Fibroblast of lung (primary cell): ENCODE measurements at regions not wholly inside any gene's neighbourhood (a gene's known extent, or its start where the extent isn't known, plus 50 kb on each side); places are given as distances from the start of the nearest gene placed in this dataset.

Experiments
- DNase-seq, 2 donors: peaks; one replicate each; pipeline versions ENCODE4 v3.0.0 to v3.0.0-alpha.2; 2010; ENCODE audit warnings: low read depth in 2 of 2
- H2AFZ ChIP-seq: 2 replicates; pipeline ENCODE4 v1.5.1; 2012; ENCODE audit warnings: low read length, control low read depth, inconsistent platforms
- H3K27ac ChIP-seq: 2 replicates; pipeline ENCODE4 v1.5.1; 2011; ENCODE audit warnings: low read length, control low read depth; ENCODE audit not compliant: insufficient read depth
- H3K27me3 ChIP-seq: 2 replicates; pipeline ENCODE4 v1.5.1; 2011; ENCODE audit warnings: mild to moderate bottlenecking, low read length; ENCODE audit not compliant: control insufficient read depth, insufficient read depth
- H3K36me3 ChIP-seq: 2 replicates; pipeline ENCODE4 v1.5.1; 2011; ENCODE audit warnings: low read length; ENCODE audit not compliant: control insufficient read depth, insufficient read depth
- H3K4me1 ChIP-seq: 2 replicates; pipeline ENCODE4 v1.5.1; 2011; ENCODE audit warnings: low read length; ENCODE audit not compliant: control insufficient read depth, insufficient read depth; ENCODE audit errors: extremely low read depth
- H3K4me2 ChIP-seq: 2 replicates; pipeline ENCODE4 v1.5.1; 2011; ENCODE audit warnings: low read length, control low read depth; ENCODE audit not compliant: insufficient read depth; ENCODE audit errors: extremely low read depth
- H3K4me3 ChIP-seq, 4 experiments: fragments of 200-600 bp in 1 of 4; sonication (generic) in 1 of 4; replicated peaks in 1 of 4; 2 replicates each; pipeline ENCODE4 v1.5.1; 2011 to 2016; ENCODE audit warnings: low read length in 4 of 4, low read depth in 3 of 4, mild to moderate bottlenecking in 3 of 4, control low read depth in 2 of 4, inconsistent platforms in 1 of 4, mixed read lengths in 1 of 4; ENCODE audit not compliant: insufficient read depth in 1 of 4; ENCODE audit errors: control extremely low read depth in 1 of 4
- H3K79me2 ChIP-seq: 2 replicates; pipeline ENCODE4 v1.5.1; 2012; ENCODE audit warnings: mild to moderate bottlenecking, low read length, inconsistent platforms; ENCODE audit not compliant: control insufficient read depth, insufficient read depth
- H3K9ac ChIP-seq: 2 replicates; pipeline ENCODE4 v1.5.1; 2011; ENCODE audit warnings: mild to moderate bottlenecking, low read length, control low read depth; ENCODE audit not compliant: insufficient read depth
- H3K9me3 ChIP-seq: 2 replicates; pipeline ENCODE4 v1.5.1; 2012; ENCODE audit warnings: low read depth, low read length; ENCODE audit not compliant: control insufficient read depth, insufficient read depth
- H4K20me1 ChIP-seq: 2 replicates; pipeline ENCODE4 v1.5.1; 2011; ENCODE audit warnings: low read length; ENCODE audit not compliant: control insufficient read depth, insufficient read depth; ENCODE audit errors: extremely low read depth
- CTCF ChIP-seq, 2 donors: IDR thresholded peaks in 1 of 2; conservative IDR thresholded peaks in 1 of 2; 1 replicate in 1 of 2; 2 replicates in 1 of 2; pipeline ENCODE4 v1.5.1; 2011 to 2012; ENCODE audit warnings: low read length in 2 of 2, control low read depth in 1 of 2, inconsistent platforms in 1 of 2, low read depth in 1 of 2, mild to moderate bottlenecking in 1 of 2
- EZH2 ChIP-seq: IDR thresholded peaks from 2 replicates; pipeline ENCODE4 v1.5.1; 2012; ENCODE audit warnings: low read length, control low read depth, mild to moderate bottlenecking; ENCODE audit errors: missing control alignments

- Histone ChIP-seq H3K9me3 (no peaks in the 10 kb centered on the region), H3K9ac (no peak overlapping the region), H4K20me1 (no peaks in the 10 kb centered on the region), H3K27ac (no peak overlapping the region), H3K27me3 (no peaks in the 10 kb centered on the region), H3K4me2 (no peak overlapping the region), H3K79me2 (no peaks in the 10 kb centered on the region), H3K4me1 (no peaks in the 10 kb centered on the region), H2AFZ (no peak overlapping the region), H3K36me3 (no peaks in the 10 kb centered on the region), H3K4me3 (no peak overlapping the region)
- no peak for TF ChIP-seq CTCF (conservative IDR thresholded peaks at IDR 0.05 in 1 of 2, IDR thresholded peaks at IDR 0.05 in 1 of 2; ENCODE audit: low read depth in 1 of 2, low read length in 2 of 2)
- no peak for DNase-seq
Measured at GRCh38 chr22:47629791-47630655, 867.6 kb downstream of the TBC1D22A start.

GRCh38 chr22:47629273-47629711 lies 866.8 kb downstream of the TBC1D22A start:
- Histone ChIP-seq H3K9me3 (no peaks in the 10 kb centered on the region), H3K4me1 (no peaks in the 10 kb centered on the region), H3K27me3 (no peaks in the 10 kb centered on the region), H2AFZ (no peak overlapping the region), H3K27ac (no peak overlapping the region), H3K4me2 (no peak overlapping the region), H3K36me3 (no peaks in the 10 kb centered on the region), H4K20me1 (no peaks in the 10 kb centered on the region), H3K9ac (no peak overlapping the region), H3K4me3 (no peak overlapping the region), H3K79me2 (no peaks in the 10 kb centered on the region)
- DNase-seq = no peak
- no peak for TF ChIP-seq CTCF (conservative IDR thresholded peaks at IDR 0.05 in 1 of 2, IDR thresholded peaks at IDR 0.05 in 1 of 2; ENCODE audit: low read depth in 1 of 2, low read length in 2 of 2)
- no peak for TF ChIP-seq EZH2

GRCh38 chr22:47628477-47629272 lies 866.2 kb downstream of the TBC1D22A start:
- no peaks in the 10 kb centered on the region for H3K79me2 ChIP-seq
- H3K4me3 ChIP-seq = no peak overlapping the region
- H2AFZ ChIP-seq = no peak overlapping the region
- no peak overlapping the region for H3K27ac ChIP-seq
- no peak for TF ChIP-seq CTCF (conservative IDR thresholded peaks at IDR 0.05 in 1 of 2, IDR thresholded peaks at IDR 0.05 in 1 of 2; ENCODE audit: low read depth in 1 of 2, low read length in 2 of 2)
- TF ChIP-seq EZH2 = no peak
- DNase-seq = no peak
- no peak overlapping the region for H3K9ac ChIP-seq
- H3K27me3 ChIP-seq = no peaks in the 10 kb centered on the region
- no peaks in the 10 kb centered on the region for H4K20me1 ChIP-seq
- H3K36me3 ChIP-seq = no peaks in the 10 kb centered on the region
- no peaks in the 10 kb centered on the region for H3K9me3 ChIP-seq
- H3K4me1 ChIP-seq = no peaks in the 10 kb centered on the region
- H3K4me2 ChIP-seq = no peak overlapping the region
